Smooth muscle cell (in vitro differentiated cells): ENCODE measurements at regions not wholly inside any gene's neighbourhood (a gene's known extent, or its start where the extent isn't known, plus 50 kb on each side); places are given as distances from the start of the nearest gene placed in this dataset.

ENCODE experiments used
- DNase-seq: peaks from one replicate; lab custom pipeline; 2025; ENCODE audit not compliant: unreplicated experiment; lab: John Stamatoyannopoulos, UW
- H2AFZ ChIP-seq: fragments of 200-600 bp; sonication (generic); 2 replicates; pipeline ENCODE4 v1.6.0; 2016; ENCODE audit warnings: antibody characterized with exemption, low read depth, mild to moderate bottlenecking
- H3F3A ChIP-seq: fragments of 200-600 bp; sonication (generic); 2 replicates; pipeline ENCODE4 v1.6.0; 2017; ENCODE audit warnings: antibody characterized with exemption, low read depth
- H3K27ac ChIP-seq: fragments of 200-600 bp; sonication (generic); 2 replicates; pipeline ENCODE4 v1.5.1; 2016; ENCODE audit warnings: low read depth, mild to moderate bottlenecking
- H3K27me3 ChIP-seq: fragments of 200-600 bp; sonication (generic); 2 replicates; pipeline ENCODE4 v1.6.1; 2016; ENCODE audit warnings: low read depth, mild to moderate bottlenecking
- H3K36me3 ChIP-seq: fragments of 200-600 bp; sonication (generic); 2 replicates; pipeline ENCODE4 v1.5.1; 2016; ENCODE audit warnings: low read depth
- H3K4me1 ChIP-seq: fragments of 200-600 bp; sonication (generic); 2 replicates; pipeline ENCODE4 v1.5.1; 2016; ENCODE audit warnings: low read depth
- H3K4me2 ChIP-seq: fragments of 200-600 bp; sonication (generic); 2 replicates; pipeline ENCODE4 v1.6.0; 2016; ENCODE audit warnings: mild to moderate bottlenecking
- H3K4me3 ChIP-seq: fragments of 200-600 bp; sonication (generic); 2 replicates; pipeline ENCODE4 v1.5.1; 2016; ENCODE audit warnings: mild to moderate bottlenecking
- H3K79me2 ChIP-seq: fragments of 200-600 bp; sonication (generic); 2 replicates; pipeline ENCODE4 v1.6.0; 2016; ENCODE audit warnings: low read depth, mild to moderate bottlenecking
- H3K9ac ChIP-seq: fragments of 200-600 bp; sonication (generic); 2 replicates; pipeline ENCODE4 v1.6.0; 2016; ENCODE audit warnings: low read depth
- H3K9me3 ChIP-seq: fragments of 200-600 bp; sonication (generic); replicated peaks from 2 replicates; pipeline ENCODE4 v1.5.1; 2016; ENCODE audit warnings: low read depth
- H4K20me1 ChIP-seq: fragments of 200-600 bp; sonication (generic); 2 replicates; pipeline ENCODE4 v1.6.0; 2016; ENCODE audit warnings: low read depth
- WGBS: methylation state at CpG from one replicate; pipeline ENCODE4 v1.1.7; 2016; ENCODE audit warnings: low lambda C conversion rate; 5-methylcytosine and 5-hydroxymethylcytosine counted together
- TF ChIP-seq, protein P1 (sequence below): fragments of 200-600 bp; sonication (generic); IDR thresholded peaks from 2 replicates; pipeline ENCODE4 v1.5.1; 2017; ENCODE audit warnings: borderline replicate concordance, mild to moderate bottlenecking, antibody characterized with exemption; ENCODE audit not compliant: insufficient read depth, poor library complexity, severe bottlenecking

DNA sequence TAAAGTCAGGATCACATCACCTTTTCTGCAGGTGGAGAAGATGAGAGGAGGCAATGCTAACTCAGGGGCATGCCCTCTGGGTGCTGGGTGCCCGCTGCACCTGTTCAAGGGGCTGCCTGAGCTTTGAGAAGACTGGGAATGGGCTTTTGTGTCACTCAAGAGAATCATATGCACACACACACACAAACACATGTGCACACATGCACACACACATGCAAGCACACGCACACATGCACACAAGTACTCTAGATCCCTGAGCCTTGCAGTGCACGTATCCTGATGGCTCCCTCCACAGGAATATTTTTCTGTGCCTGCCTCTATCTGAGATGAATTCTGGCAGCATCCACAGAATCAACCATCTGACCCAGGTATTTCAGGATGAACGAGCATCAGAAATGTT lies 110.0 kb upstream of the TEX51 start:
- Histone ChIP-seq H3K4me1 (no peaks in the 10 kb centered on the region), H3K27me3 (peaks cover 9% of the 10 kb centered on the region), H3K79me2 (no peaks in the 10 kb centered on the region), H3K27ac (no peak overlapping the region), H2AFZ (no peak overlapping the region), H3K4me3 (no peak overlapping the region), H3K9ac (no peak overlapping the region), H4K20me1 (no peaks in the 10 kb centered on the region), H3K9me3 (no peaks in the 10 kb centered on the region), H3F3A (no peaks in the 10 kb centered on the region), H3K36me3 (no peaks in the 10 kb centered on the region), H3K4me2 (no peak overlapping the region)
- DNase-seq = no peak
- TF ChIP-seq, protein P1, sequence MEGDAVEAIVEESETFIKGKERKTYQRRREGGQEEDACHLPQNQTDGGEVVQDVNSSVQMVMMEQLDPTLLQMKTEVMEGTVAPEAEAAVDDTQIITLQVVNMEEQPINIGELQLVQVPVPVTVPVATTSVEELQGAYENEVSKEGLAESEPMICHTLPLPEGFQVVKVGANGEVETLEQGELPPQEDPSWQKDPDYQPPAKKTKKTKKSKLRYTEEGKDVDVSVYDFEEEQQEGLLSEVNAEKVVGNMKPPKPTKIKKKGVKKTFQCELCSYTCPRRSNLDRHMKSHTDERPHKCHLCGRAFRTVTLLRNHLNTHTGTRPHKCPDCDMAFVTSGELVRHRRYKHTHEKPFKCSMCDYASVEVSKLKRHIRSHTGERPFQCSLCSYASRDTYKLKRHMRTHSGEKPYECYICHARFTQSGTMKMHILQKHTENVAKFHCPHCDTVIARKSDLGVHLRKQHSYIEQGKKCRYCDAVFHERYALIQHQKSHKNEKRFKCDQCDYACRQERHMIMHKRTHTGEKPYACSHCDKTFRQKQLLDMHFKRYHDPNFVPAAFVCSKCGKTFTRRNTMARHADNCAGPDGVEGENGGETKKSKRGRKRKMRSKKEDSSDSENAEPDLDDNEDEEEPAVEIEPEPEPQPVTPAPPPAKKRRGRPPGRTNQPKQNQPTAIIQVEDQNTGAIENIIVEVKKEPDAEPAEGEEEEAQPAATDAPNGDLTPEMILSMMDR = no peak
- 90% methylated on average over 4 of the region's 4 CpGs for WGBS

DNA sequence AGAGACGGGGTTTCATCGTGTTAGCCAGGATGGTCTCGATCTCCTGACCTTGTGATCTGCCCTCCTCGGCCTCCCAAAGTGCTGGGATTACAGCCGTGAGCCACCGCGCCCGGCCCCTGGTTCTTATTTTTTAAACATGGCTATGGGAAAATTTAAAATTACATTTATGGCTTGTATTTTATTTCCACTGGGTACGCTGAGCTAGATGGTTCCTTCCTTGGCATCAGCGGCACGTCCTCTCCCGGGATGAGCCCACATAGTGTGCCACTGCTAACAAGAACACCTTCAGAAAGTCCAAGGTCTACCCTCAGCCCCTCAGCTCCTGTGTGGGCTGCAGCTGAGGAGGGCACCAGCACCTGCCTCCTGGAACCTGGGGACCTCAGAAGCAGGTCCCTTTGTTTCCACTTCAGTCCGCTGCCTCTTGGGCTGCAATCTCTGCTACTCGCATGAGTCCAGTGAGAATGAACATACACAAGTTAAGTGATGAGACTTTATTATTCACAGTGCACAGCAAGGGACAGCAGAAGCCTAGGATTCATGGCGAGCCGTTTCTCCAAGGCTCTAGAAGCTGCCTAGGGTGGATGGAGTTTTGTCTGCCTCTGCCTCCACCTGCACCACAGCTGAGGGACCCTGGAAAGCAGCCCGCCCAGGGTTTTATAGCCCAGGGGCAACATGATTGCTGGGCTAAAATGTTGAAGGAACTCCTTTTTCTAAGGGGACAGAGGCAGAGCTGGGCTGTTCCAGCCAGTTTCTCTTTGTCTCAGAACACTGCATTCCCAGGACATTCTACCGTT lies 107.5 kb upstream of the TEX51 start:
- Histone ChIP-seq H4K20me1 (no peaks in the 10 kb centered on the region), H3K4me1 (no peaks in the 10 kb centered on the region), H2AFZ (no peak overlapping the region), H3K9me3 (no peaks in the 10 kb centered on the region), H3K27ac (no peak overlapping the region), H3K9ac (no peak overlapping the region), H3F3A (no peaks in the 10 kb centered on the region), H3K36me3 (no peaks in the 10 kb centered on the region), H3K4me2 (no peak overlapping the region), H3K79me2 (no peaks in the 10 kb centered on the region), H3K4me3 (no peak overlapping the region), H3K27me3 (peaks cover 21% of the 10 kb centered on the region)
- no peak for DNase-seq
- 97% methylated on average over 18 of the region's 18 CpGs for WGBS
- TF ChIP-seq, protein P1 = no peak

DNA sequence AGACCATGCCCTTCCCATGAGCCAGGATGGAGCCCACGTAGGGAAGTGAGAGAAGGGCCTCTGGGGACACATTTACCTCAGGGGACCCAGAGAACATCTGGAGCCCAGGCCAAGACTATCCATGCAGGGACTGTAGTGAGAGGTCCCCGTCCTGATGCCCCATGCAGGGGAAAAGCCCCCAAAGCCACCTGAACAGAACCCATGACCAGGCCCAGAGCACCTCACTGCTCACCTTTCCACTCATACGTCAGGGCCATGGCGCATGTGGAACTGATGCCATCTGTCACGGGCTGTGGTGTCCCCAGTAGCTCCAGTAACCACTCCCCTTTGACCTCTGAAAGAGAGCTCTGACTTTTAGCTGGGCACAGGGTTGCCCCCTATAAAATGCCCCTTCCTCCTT lies 106.5 kb upstream of the TEX51 start:
- TF ChIP-seq, protein P1 = no peak
- DNase-seq = no peak
- H3K27ac ChIP-seq = no peak overlapping the region
- H3K9ac ChIP-seq = no peak overlapping the region
- H3F3A ChIP-seq = no peaks in the 10 kb centered on the region
- H3K79me2 ChIP-seq = no peaks in the 10 kb centered on the region
- H3K4me2 ChIP-seq = no peak overlapping the region
- 83% methylated on average over 5 of the region's 5 CpGs for WGBS
- no peaks in the 10 kb centered on the region for H3K4me1 ChIP-seq
- H2AFZ ChIP-seq = no peak overlapping the region
- no peaks in the 10 kb centered on the region for H3K9me3 ChIP-seq
- no peaks in the 10 kb centered on the region for H3K36me3 ChIP-seq
- no peaks in the 10 kb centered on the region for H4K20me1 ChIP-seq
- peaks cover 21% of the 10 kb centered on the region for H3K27me3 ChIP-seq
- H3K4me3 ChIP-seq = no peak overlapping the region

DNA sequence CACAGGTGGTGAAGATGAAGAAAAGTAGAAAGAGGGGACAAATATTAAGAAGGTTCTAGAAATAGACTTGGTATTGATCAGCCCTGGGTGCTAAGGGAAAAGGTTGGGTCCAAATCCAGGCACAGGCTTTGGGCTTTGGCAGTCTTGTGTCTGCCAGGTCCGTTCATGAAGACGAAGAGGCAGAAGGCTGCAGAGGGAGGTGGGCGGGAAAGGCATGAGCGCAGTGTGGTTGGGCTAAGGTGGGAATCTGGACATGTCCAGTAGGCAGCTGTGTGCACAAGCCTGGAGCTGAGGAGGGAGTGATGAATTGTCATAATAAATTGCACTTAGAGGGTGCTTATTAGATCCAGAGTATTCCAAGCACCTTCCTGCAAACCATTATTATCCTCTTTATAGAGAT lies 105.7 kb upstream of the TEX51 start:
- no peaks in the 10 kb centered on the region for H4K20me1 ChIP-seq
- H3F3A ChIP-seq = no peaks in the 10 kb centered on the region
- 93% methylated on average over 4 of the region's 4 CpGs for WGBS
- H3K4me3 ChIP-seq = no peak overlapping the region
- H3K9me3 ChIP-seq = no peaks in the 10 kb centered on the region
- TF ChIP-seq, protein P1 = no peak
- no peak overlapping the region for H3K9ac ChIP-seq
- no peak overlapping the region for H3K4me2 ChIP-seq
- no peaks in the 10 kb centered on the region for H3K79me2 ChIP-seq
- no peak for DNase-seq
- H3K4me1 ChIP-seq = no peaks in the 10 kb centered on the region
- H3K27me3 ChIP-seq = peaks cover 21% of the 10 kb centered on the region
- no peak overlapping the region for H3K27ac ChIP-seq
- no peak overlapping the region for H2AFZ ChIP-seq
- no peaks in the 10 kb centered on the region for H3K36me3 ChIP-seq
